Amygdala (tissue), 56 donors: ENCODE measurements at regions not wholly inside any gene's neighbourhood (a gene's known extent, or its start where the extent isn't known, plus 50 kb on each side); places are given as distances from the start of the nearest gene placed in this dataset.

ENCODE experiments used
- DNase-seq, 56 donors: peaks; one replicate each; lab custom pipeline; 2025; lab: John Stamatoyannopoulos, UW

DNA sequence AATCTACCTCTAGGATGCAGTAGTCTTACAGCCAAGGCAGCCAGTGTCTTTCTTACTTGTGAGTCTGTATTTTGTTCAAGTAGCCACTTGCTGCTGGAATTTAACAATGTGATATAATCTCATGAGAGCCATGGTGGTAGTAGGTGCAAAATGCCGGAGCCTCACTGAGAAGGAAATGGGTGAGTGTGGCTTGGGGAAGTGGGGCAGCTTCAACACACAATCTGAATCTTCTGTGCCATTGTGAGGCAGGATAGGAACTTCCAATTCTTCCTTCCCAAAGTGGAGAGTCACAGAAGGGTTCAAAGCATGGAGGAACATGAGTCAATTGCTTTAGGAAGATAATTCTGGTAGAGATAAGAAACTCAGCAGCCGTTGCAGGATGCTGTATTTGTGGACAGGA is 158.7 kb upstream of the APCDD1 start:
- DNase-seq, result no peak

DNA sequence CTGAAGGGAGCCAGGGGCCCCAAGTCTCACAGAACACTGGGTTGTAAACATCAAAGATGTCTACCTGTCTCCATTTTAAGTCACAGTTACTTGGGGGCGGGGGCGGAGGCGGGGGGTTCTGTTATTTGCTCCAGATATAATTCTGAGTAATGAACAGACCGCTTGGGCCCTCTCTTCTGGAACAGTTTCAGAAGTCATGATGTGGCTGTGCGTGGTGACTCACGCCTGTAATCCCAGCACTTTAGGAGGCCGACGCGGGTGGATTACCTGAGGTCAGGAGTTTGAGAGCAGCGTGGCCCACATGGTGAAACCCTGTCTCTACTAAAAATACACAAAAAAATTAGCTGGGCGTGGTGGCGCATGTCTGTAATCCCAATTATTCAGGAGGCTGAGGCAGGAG is 157.9 kb upstream of the APCDD1 start:
- no peak for DNase-seq

DNA sequence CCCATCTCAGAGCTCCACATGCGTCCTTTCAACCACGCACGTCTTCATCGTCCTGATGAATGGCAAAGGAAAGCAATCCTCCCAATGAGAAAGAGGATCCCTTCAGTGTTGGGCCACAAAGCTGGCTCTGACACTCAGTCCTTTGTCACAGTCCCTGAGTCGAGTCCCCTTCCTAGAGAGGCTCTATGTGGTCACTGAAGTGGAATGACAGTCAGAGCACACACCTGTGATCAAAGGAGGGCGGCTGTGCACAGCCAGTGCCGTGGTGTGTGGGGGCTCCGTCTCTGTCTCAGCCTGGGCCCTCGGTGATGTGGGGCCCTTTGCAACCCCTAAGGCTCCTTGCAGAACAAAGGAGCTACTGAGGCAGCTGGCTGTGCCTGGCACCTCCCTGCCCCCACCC is 157.3 kb upstream of the APCDD1 start:
- no peak for DNase-seq

DNA sequence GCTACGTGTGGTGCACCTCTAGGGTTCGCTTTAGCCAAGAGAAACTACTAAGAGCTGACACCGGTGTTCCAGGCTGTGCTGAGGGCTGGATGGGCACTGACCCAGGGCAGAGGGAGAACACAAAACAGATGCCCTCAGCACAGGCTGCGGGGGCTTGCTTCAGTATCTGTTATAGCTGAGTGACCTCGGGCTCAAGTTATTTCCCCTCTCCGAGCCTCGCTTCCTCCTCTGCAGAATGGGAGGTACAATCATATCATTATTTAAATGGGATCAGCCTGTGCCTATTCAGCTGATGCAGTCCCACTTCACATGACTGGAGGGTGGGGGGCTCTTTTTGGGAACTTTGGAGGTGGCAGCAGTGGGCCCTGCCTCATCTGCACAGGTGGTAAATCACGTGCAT is 156.1 kb upstream of the APCDD1 start:
- DNase-seq, result no peak

DNA sequence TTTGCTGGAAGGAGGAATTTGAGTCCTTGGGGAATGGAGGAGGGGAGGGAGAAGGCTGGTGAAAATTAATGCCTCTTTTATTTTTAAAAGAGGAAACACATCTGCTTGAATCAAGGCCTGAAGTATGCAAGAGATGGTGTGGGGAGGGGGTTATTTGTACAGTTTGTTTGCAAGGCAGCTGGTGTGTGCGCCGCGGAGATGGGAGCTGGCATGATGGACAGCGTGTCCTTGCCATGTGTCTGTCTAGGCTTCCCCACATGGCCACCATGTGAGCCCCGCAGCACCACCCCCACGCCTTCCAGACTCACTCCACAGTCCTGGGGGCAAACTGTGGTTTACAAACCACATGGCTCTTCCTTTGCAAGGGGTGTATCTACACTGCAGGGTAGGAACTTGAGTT is 154.8 kb upstream of the APCDD1 start:
- DNase-seq, result peak in 10 of 56 donors; percentile 6 to 60 (median 22)

DNA sequence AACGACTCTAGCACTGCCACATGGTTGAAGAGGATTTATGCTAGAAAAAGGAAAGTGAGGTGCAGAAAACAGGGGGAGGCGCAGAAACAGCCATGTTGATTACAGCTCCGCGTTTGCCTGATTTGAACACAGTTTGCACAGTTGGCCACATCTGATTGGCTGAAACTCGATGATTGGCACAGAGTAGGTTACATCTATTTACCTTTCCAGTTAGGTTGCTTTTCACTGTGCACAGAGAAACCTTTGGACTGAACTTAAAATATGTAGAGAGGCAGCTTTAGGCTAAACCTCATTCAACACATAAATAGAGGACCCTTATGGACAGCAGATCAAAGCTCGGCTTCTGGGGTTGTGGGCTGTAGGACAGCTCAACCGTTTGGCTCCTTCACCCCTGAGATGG is 153.7 kb upstream of the APCDD1 start:
- DNase-seq, result no peak

DNA sequence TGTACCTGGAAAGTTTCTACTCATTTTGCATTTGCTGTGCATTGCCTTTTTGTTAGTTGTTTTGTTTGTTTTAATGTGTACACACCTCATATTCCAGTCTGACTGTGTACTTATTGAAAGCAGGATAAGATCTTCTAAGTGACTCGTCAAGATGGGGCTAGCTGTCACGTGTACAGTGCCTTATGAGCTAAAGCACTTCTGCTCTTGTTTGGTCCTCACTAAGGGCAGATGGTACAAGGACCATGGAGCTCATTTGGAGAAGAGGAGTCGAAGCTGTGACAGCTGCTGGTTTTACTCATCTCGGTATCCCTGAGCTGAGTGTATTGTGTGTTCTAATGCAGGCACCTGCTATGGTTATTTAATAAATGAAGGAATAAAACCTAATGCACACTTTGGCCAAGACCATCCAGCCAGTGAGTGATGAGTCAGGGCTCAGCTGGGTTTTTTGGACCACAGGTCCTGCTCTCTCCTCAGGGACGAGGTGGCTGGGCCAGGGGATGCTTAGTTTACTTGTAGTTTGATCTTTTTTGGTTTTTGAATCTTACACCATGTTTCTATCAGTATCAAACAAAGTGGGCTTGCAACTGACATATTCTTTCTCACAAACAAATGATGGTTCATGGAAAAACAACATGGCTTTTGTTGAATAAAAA is 152.5 kb upstream of the APCDD1 start:
- no peak for DNase-seq

DNA sequence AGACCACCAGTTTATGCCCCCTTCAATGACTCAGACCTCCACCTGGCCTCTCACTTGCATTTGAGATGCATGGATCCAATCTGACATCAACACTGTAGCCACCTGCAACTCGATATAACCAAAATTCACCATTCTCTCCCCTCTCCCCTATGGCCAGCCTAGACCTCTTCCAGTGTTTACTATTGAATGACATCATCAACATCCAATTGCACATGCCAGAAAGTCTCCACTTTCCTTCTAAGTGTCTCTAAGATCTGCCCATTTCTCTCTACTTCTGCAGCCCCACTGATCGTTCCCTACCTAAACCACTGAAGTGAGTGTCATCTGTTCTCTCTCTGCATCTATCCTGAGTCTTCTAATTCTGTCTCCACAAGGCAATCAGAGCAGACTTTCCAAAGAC is 151.3 kb upstream of the APCDD1 start:
- DNase-seq, result no peak

DNA sequence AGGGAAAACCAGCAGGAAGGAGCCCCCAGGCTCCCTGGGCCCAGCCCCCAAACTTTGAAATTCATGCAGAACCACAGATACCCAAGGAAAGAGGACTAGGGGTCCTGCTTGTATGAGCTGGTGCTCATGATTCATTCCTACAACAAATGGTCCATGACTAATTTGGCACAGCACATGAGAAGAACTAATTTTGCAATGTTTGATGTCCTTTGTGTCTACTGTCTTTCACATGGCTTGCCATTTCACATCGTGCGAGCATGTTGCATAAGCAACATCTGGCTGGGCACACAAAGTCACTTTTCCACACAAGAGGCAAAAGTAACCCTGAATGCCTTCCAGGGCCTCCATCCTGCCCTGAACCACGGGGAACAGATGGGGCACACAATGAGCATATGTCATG is 149.6 kb upstream of the APCDD1 start:
- no peak for DNase-seq

DNA sequence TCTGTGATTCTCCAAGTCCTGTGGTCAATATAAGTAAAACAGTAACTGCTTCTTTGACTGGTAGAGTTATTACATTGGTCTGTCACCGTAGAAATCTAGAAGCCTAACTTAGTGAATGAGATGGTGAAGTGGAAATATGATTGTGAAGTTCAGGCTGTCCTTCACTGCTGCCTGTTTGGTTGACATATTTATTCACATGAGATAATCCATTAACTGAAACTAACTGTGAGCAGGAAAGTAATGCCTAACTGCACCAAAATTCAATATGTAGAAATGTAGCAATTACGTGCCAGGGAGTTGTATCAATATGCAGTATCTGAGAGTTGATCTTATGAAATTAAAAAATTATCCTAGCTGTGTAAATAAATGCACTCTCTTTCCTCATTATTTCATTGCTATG is 147.7 kb upstream of the APCDD1 start:
- DNase-seq, result no peak

DNA sequence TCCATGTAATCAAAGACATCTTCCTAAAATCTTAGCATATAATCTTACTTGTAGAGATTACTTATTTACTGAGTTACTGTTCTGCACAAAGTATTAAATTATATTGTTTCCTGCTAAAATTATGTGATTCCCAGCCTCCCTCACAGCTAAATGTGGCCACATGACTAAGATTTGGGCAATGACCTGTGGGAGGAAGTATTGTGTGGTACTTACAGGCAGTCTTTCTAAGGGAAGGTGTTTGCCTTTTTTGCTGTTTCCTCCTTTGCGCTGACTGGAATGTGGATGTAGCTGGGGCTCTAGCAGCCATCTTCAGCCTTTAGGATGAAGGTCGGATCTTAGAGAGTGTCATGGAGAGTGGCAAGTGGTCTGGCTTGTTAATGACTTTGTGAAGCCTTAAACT is 146.3 kb upstream of the APCDD1 start:
- DNase-seq, result no peak

DNA sequence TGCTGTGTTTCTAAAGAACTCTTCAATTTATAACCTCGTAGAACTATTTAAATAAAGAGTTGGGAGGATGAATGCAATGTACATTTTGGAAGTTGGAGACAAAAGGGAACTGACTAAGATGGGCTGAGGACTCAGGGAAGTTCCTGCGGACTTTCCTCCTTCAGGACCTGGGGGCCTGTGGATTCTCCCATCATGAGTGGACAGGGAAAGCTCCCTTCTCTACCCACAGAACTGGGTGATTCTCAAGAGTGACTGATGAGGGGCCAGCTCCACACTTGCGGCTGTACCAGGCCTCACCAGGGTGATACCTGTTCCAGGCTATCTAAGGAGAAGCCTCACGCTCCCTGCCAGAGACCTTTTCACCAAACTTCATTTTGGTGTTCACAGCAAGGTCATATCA is 143.8 kb upstream of the APCDD1 start:
- no peak for DNase-seq

DNA sequence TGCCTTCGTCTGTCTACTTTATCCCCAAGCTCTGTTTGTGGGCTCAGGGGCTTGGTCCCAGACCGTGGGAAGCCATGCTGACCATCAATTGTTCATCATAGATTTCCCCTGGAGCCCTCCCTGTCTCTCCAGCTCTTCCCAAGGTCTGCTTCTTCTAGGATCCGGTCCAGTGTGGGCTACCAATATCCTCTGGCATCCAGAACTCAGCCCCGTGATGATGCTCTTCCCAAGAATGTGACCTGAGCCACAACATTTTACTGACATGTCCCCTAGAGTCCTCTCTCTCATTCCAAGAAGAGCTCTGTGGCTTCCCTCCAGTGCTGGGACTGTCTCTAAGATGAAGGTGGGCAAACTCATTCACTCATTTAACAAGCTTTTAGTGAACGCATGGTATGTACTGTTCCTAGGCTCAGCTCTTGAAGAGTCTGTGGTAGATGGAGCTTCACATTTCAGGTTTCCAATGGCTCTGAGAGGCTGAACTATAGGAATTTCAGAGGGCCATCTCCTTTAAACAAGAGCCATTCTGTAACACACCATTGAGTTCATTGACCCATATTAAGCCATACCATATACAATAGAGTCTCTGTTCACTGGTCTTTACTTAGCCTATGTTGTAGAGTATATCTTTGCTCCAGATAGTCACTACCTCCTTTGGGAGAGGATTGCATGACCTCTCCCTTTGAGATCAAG is 142.0 kb upstream of the APCDD1 start:
- no peak for DNase-seq

DNA sequence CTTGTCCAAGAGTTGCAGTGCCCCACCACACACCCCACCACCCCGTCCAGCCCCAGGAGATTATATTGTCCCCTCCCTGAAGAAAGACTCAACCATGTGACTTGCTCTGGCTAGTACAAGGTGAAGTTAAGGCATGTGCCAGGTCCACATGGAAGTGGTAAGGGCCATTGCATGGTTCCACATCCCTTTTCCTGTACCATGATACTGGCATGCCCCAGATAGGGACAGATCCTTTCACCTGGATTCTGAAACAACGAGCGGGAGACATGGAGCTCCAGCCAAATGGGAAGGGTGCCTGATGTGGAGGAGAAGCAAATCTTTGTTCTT is 141.5 kb upstream of the APCDD1 start:
- no peak for DNase-seq

DNA sequence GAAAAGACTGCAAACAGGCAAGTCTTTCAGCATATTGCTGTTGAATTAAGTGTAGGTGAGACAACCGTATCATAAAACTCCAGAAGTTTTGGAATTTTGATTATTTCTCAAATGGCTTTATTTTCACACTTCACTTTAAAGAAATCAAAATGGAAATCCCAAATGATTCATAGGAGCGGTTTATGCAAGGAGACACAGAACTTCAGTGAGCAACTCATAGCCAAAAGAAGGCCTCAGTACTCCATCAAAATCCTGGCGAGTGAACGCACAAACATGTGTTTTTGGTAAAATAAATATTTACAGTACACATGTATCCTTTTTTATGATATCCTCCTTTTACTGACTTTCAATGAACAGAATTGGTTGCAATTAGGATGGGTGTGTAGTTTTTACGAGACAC is 140.4 kb upstream of the APCDD1 start:
- DNase-seq, result no peak

DNA sequence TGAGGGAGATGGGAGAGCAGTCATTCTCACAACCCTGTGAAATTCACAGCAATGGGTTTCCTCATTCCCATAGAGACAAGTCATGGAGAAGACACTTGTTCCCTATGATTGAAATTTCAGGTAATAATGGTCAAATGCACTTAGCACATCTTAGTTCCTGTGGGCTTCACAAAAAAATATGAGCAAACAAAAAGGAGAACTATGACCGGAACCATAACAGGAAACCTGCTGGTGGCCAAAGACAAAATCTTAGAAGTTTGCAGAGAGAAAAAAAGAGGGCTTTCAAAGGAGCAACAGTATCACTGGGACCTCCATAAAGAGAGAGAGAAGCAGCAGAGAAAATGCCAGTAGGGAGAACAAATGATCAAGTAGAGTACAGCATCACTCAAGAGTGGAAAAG is 138.9 kb upstream of the APCDD1 start:
- DNase-seq, result no peak

DNA sequence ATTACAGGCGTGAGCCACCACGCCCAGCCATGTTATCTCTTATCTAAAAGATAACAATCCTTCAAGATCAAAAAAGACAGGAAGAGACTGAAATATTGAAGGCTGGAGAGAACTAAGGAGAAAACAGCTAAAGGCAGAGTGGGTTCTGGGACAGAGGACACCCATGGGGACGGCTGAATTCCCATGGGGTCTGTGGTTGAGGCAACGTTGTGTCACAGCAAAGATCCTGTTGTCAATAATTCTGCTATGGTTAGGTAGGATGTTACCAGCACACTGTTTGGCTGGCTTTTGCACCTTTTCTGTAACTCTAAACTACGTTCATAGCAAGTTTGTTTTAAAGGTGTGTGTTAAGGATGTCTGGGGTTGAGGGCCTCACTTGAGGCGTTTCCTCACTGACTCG is 137.7 kb upstream of the APCDD1 start:
- no peak for DNase-seq

DNA sequence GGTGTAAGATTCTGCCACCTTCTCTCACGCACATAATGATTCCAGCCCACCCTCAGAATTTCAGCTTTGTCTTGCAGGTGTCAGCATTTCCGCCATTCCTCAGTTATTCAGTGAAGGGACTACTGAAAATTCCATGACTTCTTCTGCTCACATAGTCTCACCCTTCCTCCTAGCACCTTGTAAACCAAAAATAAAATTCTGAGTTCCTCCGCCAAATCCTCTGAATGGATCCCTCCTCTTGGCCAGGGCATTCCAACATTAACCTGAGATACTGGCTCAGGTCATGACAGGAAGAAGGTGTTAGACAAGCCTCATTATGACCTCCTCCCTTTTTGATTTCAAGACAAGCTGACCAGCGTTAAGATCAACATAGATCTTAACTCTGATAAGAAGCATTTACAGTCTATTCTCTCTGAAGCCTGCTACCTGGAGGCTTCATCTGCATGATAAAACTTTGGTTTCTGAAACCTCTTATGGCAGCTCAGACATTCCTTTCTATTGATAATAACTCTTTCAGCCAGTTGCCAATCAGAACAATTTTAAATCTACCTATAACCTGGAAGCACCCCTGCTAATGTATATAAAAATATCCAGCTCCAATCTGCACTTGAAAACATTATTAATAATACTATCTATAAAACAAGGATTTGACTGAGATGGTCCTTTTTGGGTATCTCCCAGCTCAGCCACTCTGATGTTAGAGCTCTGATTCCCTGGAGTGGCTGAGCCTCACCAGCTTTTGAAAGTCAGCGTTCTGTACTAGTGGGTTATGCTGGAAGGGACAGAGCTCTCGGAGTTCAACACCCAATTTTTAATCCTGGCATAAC is 136.4 kb upstream of the APCDD1 start:
- no peak for DNase-seq

DNA sequence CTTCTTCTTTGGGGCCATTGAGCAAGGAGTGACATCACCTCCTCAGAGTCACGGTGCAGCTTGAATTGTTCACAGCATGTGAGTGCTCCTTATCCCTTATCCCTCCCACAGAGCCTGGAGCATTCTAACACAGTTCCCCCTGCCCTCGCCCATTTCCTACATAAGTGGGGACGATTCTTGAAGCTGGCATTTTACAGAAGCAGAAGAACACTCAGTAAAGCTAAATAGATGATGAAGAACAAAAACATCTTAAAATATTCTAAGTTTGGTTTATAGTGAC is 135.8 kb upstream of the APCDD1 start:
- no peak for DNase-seq

DNA sequence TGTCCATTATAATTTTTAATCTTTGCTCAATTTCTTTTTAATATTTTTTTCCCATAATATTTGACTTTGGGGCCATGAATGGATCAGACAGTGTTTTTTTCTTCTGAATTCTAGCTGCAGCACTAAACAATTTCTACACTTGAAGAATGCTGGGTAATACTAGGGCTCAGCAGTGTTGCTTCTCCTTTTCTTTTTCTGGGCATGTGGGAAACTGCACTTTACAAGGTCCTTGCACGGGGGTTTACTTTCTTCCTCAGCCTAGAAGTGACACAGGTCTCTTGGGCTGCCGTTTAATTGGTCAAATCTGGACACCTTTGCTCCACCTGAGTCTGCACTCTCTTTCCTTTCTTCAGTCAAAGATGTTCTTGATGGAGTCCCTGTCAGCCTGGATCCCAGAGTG is 135.4 kb upstream of the APCDD1 start:
- DNase-seq, result no peak

DNA sequence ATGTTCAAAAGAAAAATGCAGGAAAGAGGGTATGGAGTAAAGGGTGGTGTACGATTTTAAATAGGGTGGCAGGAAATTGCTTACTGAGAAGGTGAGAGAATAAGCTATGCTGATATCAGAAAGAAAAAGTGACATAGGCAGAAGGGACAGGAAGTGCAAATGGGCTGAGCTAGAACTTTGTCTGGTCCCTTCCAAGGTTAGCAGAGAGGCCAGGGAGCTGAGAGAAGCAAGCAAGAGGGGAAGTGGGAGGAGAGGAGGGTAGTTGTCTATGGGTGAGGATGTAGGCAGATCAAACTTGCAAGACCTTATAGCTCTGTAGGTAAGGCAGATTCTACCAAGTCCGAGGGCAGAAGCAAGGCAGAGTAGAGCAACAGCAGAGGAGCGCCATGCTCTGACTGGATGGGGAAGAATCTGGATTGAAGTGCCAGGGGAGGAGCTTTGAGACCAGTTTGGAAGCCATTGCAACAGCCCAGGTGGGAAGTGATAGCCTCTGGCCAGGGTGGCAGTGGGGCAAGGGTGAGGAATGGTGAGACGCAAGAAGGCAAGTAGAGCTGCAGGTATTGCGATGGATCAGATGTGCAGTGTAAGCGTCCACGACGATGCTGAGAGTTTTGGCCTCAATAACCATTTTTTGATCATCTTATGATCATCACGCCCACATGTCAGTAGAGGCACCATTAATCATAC is 134.4 kb upstream of the APCDD1 start:
- no peak for DNase-seq

DNA sequence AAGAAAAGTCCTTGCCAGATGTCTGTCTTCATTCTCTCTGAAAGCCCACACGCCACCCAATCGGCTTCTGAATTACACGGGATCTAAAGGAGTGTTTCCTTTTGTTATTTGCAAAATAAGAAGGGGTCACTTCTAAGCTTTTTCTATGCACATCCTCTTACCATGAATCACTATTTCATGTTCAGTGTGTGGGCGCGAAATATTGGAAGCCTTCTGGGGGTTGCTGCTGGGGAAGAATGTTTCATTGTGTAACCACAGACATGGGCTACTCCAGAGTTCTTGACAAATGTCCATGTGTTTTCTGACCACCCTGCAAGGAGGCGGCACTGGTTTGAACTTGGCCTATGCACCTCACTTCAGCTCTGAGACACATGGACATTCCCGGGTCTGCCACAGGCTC is 133.6 kb upstream of the APCDD1 start:
- DNase-seq, result no peak
